Fibroblast of pulmonary artery (primary cell): ENCODE measurements at regions not wholly inside any gene's neighbourhood (a gene's known extent, or its start where the extent isn't known, plus 50 kb on each side); places are given as distances from the start of the nearest gene placed in this dataset.

Experiments
- DNase-seq: peaks from one replicate; pipeline ENCODE4 v3.0.0-alpha.2; 2010; ENCODE audit warnings: low read depth
- H3K4me3 ChIP-seq: replicated peaks from 2 replicates; pipeline ENCODE4 v1.5.1; 2011; ENCODE audit warnings: low read depth, mild to moderate bottlenecking, control low read depth, low read length, moderate library complexity
- CTCF ChIP-seq: IDR thresholded peaks from 2 replicates; pipeline ENCODE4 v1.5.1; 2011; ENCODE audit warnings: mild to moderate bottlenecking, control low read depth, low read length, inconsistent platforms; ENCODE audit errors: missing control alignments

GRCh38 chr17:5898406-5898805 is 171.8 kb upstream of the WSCD1 start:
- DNase-seq: no peak
- no peak overlapping the region for H3K4me3 ChIP-seq
- TF ChIP-seq CTCF: no peak

DNA sequence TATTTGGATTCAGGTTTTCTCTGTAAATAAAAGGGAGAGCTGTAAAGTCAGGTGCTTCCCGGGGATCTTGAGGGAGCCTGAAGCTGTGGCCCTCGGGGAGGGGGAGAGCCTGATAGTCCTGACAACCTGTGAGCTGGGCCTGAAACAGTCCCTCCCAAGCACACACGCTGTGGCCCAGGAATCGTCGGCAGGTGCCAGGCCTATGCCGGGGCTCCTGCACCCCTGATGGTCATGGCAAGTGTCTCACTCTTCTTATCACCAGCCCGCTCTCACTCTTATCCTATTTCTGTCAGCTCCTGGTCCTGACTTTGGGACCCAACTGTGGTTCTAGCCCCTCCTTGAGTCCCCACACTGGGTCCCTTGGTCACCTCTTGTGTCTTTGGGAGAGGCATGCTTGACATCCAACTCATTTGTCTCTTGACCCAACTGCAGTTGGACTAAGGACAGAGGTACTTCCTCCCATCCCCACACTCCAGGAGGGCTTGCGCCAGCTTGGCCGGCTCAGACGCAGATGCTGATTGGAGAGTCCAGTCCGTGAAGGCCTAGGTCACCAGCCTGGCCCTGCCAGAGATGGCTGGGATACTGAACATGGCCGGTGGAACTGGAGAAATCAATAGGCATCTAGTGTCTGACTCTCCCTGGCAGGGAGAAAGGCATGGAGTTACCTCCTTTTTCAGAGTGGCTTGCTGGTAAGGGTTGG is 170.5 kb upstream of the WSCD1 start:
- no peak for DNase-seq
- no peak for TF ChIP-seq CTCF
- H3K4me3 ChIP-seq: no peak overlapping the region

- H3K4me3 ChIP-seq: no peak overlapping the region
- no peak for TF ChIP-seq CTCF
- DNase-seq: no peak
These were observed 168.4 kb upstream of the WSCD1 start for GRCh38 chr17:5901731-5902130.

DNA sequence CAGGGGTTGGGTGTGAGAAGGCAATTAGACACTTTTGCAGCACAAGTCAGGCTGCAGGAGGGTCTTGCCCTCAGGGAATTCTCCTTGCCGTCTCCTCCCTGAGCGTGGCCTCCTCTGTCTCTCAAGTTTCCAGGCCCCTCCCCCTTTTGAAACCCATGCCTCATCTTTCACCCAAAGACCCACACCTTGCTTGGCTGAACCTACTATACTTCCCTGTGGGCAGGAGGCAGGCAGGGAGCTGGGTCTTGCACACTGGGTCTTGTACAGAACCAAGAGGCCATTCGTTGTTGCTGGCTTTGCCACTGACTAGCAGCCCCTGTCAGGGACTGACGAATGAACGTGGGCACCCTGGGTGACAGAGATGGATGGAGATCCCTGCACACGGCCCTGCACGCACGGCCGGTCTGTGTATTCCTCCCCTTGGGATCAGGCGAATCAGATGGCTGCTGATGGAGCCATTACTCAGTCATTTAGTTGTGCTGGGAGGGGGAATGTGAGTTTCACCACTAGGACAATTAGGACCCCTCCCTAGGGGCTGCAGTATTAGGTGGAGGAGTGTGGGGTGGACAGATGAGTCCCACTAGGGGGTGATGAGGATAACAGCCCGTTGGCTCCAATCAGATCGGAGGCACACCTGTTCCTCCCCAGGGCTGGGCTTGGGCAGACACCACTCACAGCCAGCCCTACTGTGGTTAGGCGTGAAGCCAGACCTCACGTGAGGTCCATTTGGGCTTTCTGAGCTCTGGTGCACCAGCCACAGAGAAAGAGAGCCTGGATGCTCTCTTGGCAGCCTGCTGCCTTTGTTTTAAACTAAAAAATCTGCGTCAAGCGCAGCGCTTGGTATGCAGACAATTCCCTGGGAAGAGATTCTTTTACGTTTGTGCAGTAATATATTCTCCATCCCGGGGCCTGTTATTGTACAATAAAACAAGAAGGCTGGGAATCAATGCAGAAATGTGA is 167.7 kb upstream of the WSCD1 start:
- H3K4me3 ChIP-seq: no peak overlapping the region
- no peak for DNase-seq
- no peak for TF ChIP-seq CTCF

DNA sequence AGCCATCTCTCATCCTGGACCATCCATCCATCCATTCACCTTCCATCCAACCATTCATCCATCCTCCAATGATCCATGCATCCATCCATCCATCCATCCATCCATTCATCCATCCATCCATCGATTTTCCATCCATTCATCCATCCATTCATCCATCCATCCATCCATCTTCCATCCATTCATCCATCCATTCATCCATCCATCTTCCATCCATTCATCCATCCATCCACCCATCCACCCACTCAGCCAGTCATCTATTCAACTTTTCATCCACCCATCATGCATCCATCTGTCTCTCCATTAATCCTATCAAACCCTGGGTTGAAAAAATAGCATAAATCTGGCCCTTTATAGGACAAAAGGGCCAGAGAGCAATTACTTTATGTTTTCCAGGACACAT is 158.3 kb upstream of the WSCD1 start:
- TF ChIP-seq CTCF: no peak
- H3K4me3 ChIP-seq: no peak overlapping the region

GRCh38 chr17:5913032-5913531 is 157.1 kb upstream of the WSCD1 start:
- TF ChIP-seq CTCF: no peak
- no peak for DNase-seq
- H3K4me3 ChIP-seq: no peak overlapping the region

More for the DNA sequence above, 158.3 kb upstream of the WSCD1 start:
- DNase-seq: no peak
